ENCODE measurements at regions not wholly inside any gene's neighbourhood (a gene's known extent, or its start where the extent isn't known, plus 50 kb on each side); places are given as distances from the start of the nearest gene placed in this dataset.

GRCh38 chr3:150080058-150080730, 109.5 kb upstream of the PFN2 start:
- no peak for FAIRE-seq

- FAIRE-seq: no peak
Observed at GRCh38 chr3:150079029-150079739, 108.5 kb upstream of the PFN2 start.

DNA sequence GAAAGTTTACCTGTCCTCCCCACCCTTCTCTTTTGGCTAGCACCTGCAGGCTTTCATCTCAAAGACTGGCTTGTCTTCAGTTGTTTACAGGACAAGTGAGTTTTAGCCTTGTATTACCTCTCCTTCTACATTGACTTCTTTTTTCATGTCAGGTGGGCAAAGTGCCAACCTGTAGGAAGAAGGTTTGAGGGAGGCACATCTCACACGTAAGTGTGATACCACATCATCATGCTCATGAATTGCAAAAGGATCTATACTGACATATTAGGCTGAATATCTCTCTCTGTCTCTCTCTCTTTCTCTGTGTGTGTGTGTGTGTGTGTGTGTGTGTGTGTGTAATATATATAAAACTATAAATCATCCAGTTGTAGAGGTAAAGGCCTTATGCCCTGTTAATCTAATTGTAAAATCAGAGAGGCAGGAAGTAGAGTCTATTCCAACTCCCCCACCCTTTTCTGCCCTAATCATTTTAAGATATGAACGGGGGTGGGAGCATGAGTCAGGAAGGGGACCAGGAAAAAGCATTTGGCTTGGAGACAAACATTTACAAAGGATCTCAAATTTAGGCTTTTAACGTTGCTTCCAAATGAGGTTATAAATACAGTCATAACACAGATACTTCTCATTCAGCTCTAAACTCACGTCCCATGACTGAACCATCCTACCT, 107.0 kb upstream of the PFN2 start:
- FAIRE-seq: no peak

- no peak for FAIRE-seq
Observed at GRCh38 chr3:150077107-150077506, 106.4 kb upstream of the PFN2 start.

GRCh38 chr3:150076443-150076842, 105.7 kb upstream of the PFN2 start:
- no peak for FAIRE-seq

DNA sequence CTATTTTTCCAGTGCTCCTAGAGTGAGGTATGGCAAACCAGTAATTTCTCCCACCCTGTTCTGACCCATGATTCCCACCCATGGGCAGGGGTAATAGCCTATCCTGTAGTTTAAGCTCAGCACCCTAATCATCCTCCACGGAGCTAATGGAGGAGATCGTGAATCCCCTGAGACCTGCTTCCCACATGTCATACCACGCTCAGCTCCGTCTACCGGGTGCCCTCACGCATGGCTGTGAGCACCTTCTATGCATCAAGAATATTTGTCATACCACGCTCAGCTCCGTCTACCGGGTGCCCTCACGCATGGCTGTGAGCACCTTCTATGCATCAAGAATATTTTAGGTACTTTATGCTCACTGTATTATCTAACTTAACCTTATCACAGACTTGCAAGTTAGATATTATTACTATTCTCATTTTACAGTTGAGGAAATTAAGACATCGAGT, 104.7 kb upstream of the PFN2 start:
- FAIRE-seq: no peak

DNA sequence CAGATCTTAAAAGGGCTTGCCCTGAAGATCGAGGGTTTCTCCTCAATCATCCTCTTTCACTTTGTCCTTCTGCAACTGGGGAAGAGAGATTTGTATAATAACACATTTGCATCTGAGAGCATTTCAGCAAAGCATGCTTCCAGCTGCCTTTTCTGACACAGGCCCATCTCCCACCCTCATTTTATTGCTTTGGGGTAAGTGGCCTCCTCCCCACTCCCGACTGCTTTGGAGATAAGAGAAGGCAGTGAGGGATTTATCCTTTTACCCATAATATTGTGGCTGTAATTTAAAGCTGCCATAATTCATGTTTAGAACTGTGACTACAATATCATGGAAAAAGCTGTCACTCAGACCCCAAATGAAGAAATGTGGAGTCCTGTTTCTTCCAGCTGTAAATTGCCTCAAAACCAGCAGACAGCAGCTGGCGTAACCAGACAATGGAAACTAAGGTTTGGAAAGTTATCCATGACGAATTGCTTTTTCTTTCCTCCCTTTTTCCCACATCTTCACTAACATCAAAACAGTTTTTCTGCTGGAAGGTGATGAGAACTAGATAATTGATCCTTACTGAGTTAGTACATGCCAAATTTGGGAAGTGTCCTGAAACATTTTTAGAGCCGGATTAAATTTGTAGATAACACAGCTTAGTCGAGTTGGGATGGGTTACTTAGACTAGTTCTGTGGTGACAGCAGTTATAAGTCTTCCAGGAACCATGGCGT, 104.2 kb upstream of the PFN2 start:
- no peak for FAIRE-seq

DNA sequence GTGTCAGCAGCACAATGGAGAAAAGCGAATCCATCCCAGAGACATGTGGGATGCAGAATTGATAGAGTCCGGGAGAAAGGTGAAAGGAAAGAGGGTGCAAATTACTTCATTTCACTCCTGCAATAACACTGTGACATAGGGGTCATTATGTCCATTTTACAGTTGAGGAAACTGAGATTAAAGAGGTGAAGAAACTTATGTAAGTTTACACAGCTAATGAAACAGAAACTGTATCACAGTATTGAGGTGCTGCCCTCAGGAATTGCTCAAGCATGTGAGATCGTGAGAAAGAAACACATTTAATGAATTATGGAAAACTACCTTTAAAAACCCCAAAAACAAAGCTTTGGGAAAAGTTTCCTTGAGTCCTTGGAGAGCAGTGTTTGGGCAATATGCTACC, 103.6 kb upstream of the PFN2 start:
- FAIRE-seq: no peak

DNA sequence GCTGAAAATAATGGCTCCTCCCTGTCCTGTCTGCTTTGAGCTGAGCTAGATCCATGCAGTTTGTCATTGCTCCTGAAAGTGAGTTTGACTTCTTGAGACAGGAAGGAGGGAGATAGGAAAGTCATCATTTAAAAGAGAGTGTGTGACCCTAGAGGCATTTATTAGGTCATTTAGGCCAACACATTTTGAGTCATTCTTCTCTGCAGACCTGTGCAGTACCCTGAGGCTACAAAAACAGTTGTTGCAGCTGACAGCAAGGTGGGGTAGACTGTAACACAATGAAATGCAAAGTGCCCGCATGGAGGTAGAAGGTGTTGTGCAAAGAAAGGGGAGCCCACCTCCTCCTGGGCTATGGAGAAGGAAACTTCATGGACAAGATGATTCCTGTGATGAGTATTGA, 102.8 kb upstream of the PFN2 start:
- FAIRE-seq: no peak

- FAIRE-seq: no peak
Observed at GRCh38 chr3:150073031-150073430, 102.3 kb upstream of the PFN2 start.

- no peak for FAIRE-seq
Observed at GRCh38 chr3:150072576-150072975, 101.9 kb upstream of the PFN2 start.

GRCh38 chr3:150070271-150070670, 99.6 kb upstream of the PFN2 start:
- no peak for FAIRE-seq

- FAIRE-seq: no peak
Observed at GRCh38 chr3:150069633-150070032, 98.9 kb upstream of the PFN2 start.

DNA sequence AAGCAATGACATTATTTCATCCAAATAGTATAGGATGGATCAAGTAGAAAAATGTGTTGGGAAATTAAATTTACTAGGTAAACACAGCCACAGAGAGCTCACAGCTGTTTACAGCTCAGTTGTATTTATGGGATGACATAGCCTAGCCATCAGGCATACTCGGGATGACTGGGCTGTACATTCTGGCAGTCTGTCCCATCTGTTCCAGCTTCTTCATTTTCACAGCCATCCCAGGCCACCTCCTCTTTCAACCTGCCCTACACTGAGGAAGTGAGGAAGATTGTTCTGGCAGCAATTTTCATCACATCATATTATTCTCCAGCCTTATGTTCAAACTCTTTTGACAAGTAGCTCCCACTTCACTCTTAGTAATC, 98.4 kb upstream of the PFN2 start:
- FAIRE-seq: no peak

- no peak for FAIRE-seq
Observed at GRCh38 chr3:150068440-150069153, 97.9 kb upstream of the PFN2 start.

DNA sequence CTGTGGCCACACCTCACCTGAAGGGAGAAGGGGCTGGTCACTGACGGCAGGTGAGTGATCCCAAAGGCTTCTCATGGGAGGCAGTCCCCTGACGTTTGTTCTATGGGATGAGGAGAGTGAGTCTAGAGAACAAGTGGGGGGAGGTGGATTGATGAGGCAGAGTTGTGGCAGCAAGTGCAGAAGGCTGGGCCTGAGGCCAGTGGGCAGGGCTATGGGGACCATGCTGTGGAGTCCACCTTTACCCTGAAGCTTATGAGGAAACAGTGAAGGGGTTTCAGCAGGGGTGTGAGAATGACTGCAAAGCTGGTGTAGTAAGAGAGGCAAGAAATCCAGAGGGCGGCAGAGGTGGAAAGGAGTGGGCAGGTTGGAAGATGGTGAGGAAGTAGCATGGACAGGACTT, 96.9 kb upstream of the PFN2 start:
- FAIRE-seq: no peak

- no peak for FAIRE-seq
Observed at GRCh38 chr3:150064971-150065370, 94.3 kb upstream of the PFN2 start.

DNA sequence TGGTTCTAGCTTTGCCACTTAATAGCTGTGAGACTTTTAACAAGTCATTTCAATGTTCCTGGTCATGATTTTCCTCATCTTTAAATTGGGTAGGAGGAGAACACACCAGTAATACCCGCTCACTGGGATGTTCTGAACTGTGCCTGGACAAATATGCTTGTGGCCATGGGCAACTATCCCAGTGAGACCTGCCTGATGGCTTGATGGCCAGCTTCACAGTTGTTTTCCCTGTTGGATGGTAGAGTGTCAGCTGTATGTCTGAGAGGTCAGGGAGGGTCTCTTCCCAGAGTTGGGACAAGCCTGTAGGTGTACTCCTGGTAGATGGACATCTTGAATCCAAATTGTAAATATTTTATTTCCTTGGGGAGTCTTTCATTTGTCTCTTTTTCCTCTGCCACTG, 92.5 kb upstream of the PFN2 start:
- FAIRE-seq: no peak

DNA sequence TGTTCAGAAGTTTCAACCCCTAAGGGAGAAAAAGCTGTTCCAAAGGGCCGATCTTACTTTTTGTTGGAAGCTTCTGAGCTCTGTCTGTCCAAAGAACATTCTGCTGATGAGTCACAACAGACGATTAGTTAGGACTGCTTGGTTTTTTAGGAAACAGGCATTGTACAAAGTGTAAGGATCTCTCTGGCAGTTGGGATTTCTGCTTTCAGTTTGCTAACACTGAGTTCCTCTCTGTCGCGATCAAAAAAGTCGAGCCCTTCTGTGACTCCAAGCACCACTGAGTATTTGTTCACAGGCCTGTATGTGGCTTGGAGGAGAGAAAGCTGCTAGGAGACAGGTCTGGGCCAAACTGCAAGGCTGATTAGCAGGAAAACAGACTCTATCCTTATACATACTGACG, 91.8 kb upstream of the PFN2 start:
- FAIRE-seq: no peak

DNA sequence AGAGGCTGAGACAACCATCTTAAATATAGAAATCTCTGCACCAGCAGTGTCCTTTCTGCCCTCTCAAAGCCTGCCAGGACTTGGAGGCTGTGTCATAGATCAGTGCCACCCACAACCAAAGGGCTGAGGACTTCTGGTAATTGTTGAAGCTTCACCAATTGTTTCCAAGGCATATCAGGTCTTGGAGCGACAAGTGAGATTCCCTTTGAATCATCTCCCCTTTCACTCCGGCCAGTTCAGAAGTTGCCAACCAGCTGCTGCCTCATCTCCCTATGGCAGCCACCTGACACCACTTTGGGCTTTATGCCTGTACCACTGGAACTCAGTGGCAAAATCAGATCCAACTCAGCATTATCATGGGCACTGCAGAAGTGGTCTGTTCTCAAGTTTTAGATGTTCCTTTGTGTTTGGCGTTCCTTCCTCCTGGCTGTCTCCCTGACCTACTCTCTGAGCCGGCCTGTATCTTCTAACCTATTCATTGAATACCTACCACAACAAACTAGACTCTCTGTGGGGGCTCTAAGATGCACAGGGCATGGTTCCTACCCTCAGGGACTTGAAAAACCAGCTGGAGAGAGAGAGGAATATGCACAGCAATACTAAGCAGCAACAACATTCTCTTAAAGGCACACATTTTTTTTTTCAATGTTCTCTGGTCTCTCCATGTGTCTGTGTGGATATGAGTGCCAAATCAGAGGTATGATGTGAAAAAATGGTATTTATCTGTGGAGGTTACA, 90.8 kb upstream of the PFN2 start:
- no peak for FAIRE-seq

DNA sequence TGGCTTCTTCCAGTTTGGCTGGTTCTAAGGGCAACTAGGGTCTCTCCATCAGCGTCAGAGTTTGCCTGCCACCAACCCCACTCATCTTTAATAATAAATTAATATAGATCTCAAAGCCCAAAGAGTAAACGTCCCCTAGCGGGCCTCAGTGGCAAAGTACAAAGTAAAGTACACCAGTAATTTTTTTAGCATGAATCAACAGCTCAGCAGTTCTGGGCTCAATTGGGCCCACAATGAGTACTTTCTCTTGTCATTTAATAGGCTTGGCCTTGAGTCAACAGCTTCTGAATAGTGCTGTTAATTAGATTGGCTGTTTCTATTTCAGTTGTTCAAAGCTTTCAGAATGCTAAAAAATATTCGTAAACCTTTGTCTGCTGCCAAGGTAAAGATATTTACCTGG, 89.0 kb upstream of the PFN2 start:
- no peak for FAIRE-seq

DNA sequence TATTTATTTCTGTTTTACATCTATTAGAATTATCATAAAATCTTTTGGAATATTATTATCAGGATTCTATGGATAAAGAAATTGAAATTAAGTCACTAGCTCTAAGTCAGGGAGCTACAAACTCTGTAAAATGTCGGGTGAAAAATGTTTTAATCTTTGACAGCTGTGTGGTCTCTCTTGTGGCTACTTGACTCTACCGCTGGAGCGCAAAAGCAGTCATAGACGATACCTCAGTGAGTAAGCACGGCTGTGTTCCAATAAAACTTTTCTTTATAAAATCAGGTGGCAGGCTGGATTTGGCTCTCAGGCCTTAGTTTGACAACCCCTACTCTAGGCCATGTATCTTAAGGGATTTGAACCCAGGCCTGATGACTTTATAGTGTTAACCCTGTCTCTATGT, 88.5 kb upstream of the PFN2 start:
- no peak for FAIRE-seq

Measured in colon (tissue), 2 donors.